SK-N-SH (cell line): ENCODE measurements at regions not wholly inside any gene's neighbourhood (a gene's known extent, or its start where the extent isn't known, plus 50 kb on each side); places are given as distances from the start of the nearest gene placed in this dataset.

Experiments used
- CTCF ChIA-PET: fragments of 300-600, 350-600 bp; formaldehyde crosslinking; extraction: SDS; loops from one replicate; lab custom pipeline; 2021; lab: Yijun Ruan, JAX
- POLR2A ChIA-PET: fragments of 350-600 bp; sonication (Branson Sonifier 250); formaldehyde crosslinking; extraction: SDS; loops from one replicate; lab custom pipeline; 2020; ENCODE audit warnings: antibody characterized with exemption, inconsistent platforms; lab: Yijun Ruan, JAX
- DNase-seq: peaks from one replicate; pipeline ENCODE4 v3.0.0; 2012
- H2AFZ ChIP-seq: fragments of 200-600 bp; sonication (generic); 2 replicates; pipeline ENCODE4 v1.8.1; 2016; ENCODE audit warnings: antibody characterized with exemption, mild to moderate bottlenecking, low read depth
- H3F3A ChIP-seq: fragments of 200-600 bp; sonication (generic); replicated peaks from 2 replicates; pipeline ENCODE3; 2016; ENCODE audit warnings: antibody characterized with exemption, mild to moderate bottlenecking; ENCODE audit not compliant: insufficient read depth
- H3K27ac ChIP-seq, 2 experiments: fragments of 200-500 bp in 1 of 2; fragments of 200-600 bp in 1 of 2; sonication (Bioruptor generic) in 1 of 2; sonication (generic), shearing (Covaris generic) in 1 of 2; 2 replicates each; pipeline versions ENCODE4 v1.5.1 to v1.6.1; 2014 to 2016; ENCODE audit warnings: low read depth in 2 of 2, inconsistent platforms in 1 of 2, low read length in 1 of 2, mild to moderate bottlenecking in 1 of 2, mixed read lengths in 1 of 2
- H3K27me3 ChIP-seq: fragments of 200-600 bp; sonication (generic), shearing (Covaris generic); 2 replicates; pipeline ENCODE4 v1.6.1; 2016; ENCODE audit warnings: mixed run types; ENCODE audit not compliant: insufficient read depth
- H3K36me3 ChIP-seq, 2 experiments: fragments of 200-500 bp in 1 of 2; fragments of 200-600 bp in 1 of 2; sonication (Bioruptor generic) in 1 of 2; sonication (generic) in 1 of 2; replicated peaks in 1 of 2; 2 replicates each; pipeline versions ENCODE3 to v1.5.1; 2014 to 2016; ENCODE audit warnings: low read length in 1 of 2, mild to moderate bottlenecking in 1 of 2; ENCODE audit not compliant: insufficient read depth in 2 of 2, control insufficient read depth in 1 of 2
- H3K4me1 ChIP-seq, 2 experiments: fragments of 200-500 bp in 1 of 2; fragments of 200-600 bp in 1 of 2; sonication (Bioruptor generic) in 1 of 2; sonication (generic), shearing (Covaris generic) in 1 of 2; 2 replicates each; pipeline versions ENCODE4 v1.5.1 to v1.6.1; 2014 to 2016; ENCODE audit warnings: low read depth in 1 of 2, low read length in 1 of 2, mixed run types in 1 of 2; ENCODE audit not compliant: insufficient read depth in 2 of 2, control insufficient read depth in 1 of 2
- H3K4me2 ChIP-seq: fragments of 200-600 bp; sonication (generic), shearing (Covaris generic); 2 replicates; pipeline ENCODE4 v1.6.1; 2017; ENCODE audit warnings: mixed run types
- H3K4me3 ChIP-seq, 2 experiments: fragments of 200-500 bp in 1 of 2; fragments of 200-600 bp in 1 of 2; sonication (Bioruptor generic) in 1 of 2; sonication (generic), shearing (Covaris generic) in 1 of 2; 2 replicates each; pipeline versions ENCODE4 v1.5.1 to v1.8.1; 2014 to 2016; ENCODE audit warnings: low read depth in 2 of 2, inconsistent platforms in 1 of 2, low read length in 1 of 2, mild to moderate bottlenecking in 1 of 2, mixed read lengths in 1 of 2, moderate library complexity in 1 of 2
- H3K79me2 ChIP-seq: fragments of 200-600 bp; sonication (generic); 2 replicates; pipeline ENCODE4 v1.8.1; 2017; ENCODE audit warnings: mild to moderate bottlenecking; ENCODE audit not compliant: insufficient read depth
- H3K9ac ChIP-seq: fragments of 200-600 bp; sonication (generic); 2 replicates; pipeline ENCODE4 v1.6.1; 2017; ENCODE audit warnings: mixed run types
- H3K9me2 ChIP-seq: fragments of 200-600 bp; sonication (generic); 2 replicates; pipeline ENCODE4 v1.6.1; 2017; ENCODE audit warnings: mixed run types
- H3K9me3 ChIP-seq: fragments of 200-600 bp; sonication (generic); 2 replicates; pipeline ENCODE4 v1.6.1; 2017; ENCODE audit warnings: mixed run types, mild to moderate bottlenecking, moderate library complexity
- H4K20me1 ChIP-seq: fragments of 200-600 bp; sonication (generic); 2 replicates; pipeline ENCODE4 v1.6.1; 2017; ENCODE audit warnings: mild to moderate bottlenecking, mixed run types; ENCODE audit not compliant: insufficient read depth
- EP300 ChIP-seq, 2 experiments: IDR thresholded peaks; 2 replicates each; pipeline versions ENCODE4 v1.4.0 to v1.6.1; 2012; ENCODE audit warnings: borderline replicate concordance in 1 of 2, low read depth in 1 of 2, low read length in 1 of 2
- EZH2phosphoT487 ChIP-seq: fragments of 200-600 bp; sonication (generic); IDR thresholded peaks from 2 replicates; pipeline ENCODE4 v1.6.1; 2017; ENCODE audit warnings: low read depth, mixed run types, mild to moderate bottlenecking, antibody characterized with exemption, moderate library complexity, borderline replicate concordance
- FOSL2 ChIP-seq: IDR thresholded peaks from 2 replicates; pipeline ENCODE4 v1.4.0; 2012; ENCODE audit warnings: low read depth, mild to moderate bottlenecking, moderate library complexity, borderline replicate concordance
- FOXM1 ChIP-seq: IDR thresholded peaks from 2 replicates; pipeline ENCODE4 v1.4.0; 2012; ENCODE audit warnings: low read depth, mild to moderate bottlenecking
- GABPA ChIP-seq: IDR thresholded peaks from 2 replicates; pipeline ENCODE4 v1.4.0; 2012; ENCODE audit warnings: low read depth, mild to moderate bottlenecking
- GATA2 ChIP-seq: sonication (generic); formaldehyde crosslinking; IDR thresholded peaks from 2 replicates; pipeline ENCODE4 v1.5.0; 2020; ENCODE audit warnings: mild to moderate bottlenecking, missing genetic modification reagents
- JUND ChIP-seq: IDR thresholded peaks from 2 replicates; pipeline ENCODE4 v1.4.0; 2012
- MXI1 ChIP-seq: IDR thresholded peaks from 2 replicates; pipeline ENCODE4 v1.6.1; 2012; ENCODE audit warnings: mild to moderate bottlenecking, low read depth, low read length, improper control_type of control experiment
- NFIC ChIP-seq: IDR thresholded peaks from 2 replicates; pipeline ENCODE4 v1.4.0; 2012; ENCODE audit warnings: borderline replicate concordance
- RAD21 ChIP-seq: IDR thresholded peaks from 2 replicates; pipeline ENCODE4 v1.6.1; 2012; ENCODE audit warnings: mild to moderate bottlenecking, low read length
- RCOR1 ChIP-seq: fragments of 150-350 bp; IDR thresholded peaks from 2 replicates; pipeline ENCODE4 v1.6.1; 2017; ENCODE audit warnings: antibody characterized with exemption, low read length
- RXRA ChIP-seq: IDR thresholded peaks from 2 replicates; pipeline ENCODE4 v1.4.0; 2012; ENCODE audit warnings: low read depth, mild to moderate bottlenecking, borderline replicate concordance
- SIN3A ChIP-seq: IDR thresholded peaks from 2 replicates; pipeline ENCODE4 v1.6.1; 2012; ENCODE audit warnings: low read depth, mild to moderate bottlenecking, low read length, moderate library complexity, borderline replicate concordance
- TEAD4 ChIP-seq: IDR thresholded peaks from 2 replicates; pipeline ENCODE4 v1.4.0; 2012; ENCODE audit warnings: mild to moderate bottlenecking, borderline replicate concordance; ENCODE audit not compliant: insufficient read depth
- WGBS: methylation state at CpG from one replicate; pipeline ENCODE4 v1.1.6; 2017; ENCODE audit warnings: low lambda C conversion rate; 5-methylcytosine and 5-hydroxymethylcytosine counted together
- TF ChIP-seq, protein P1 (sequence below): fragments of 200-600 bp; sonication (generic); IDR thresholded peaks from 2 replicates; pipeline ENCODE4 v1.6.1; 2017; ENCODE audit warnings: antibody characterized with exemption, mild to moderate bottlenecking, moderate library complexity
- TF ChIP-seq, protein P2 (sequence below): IDR thresholded peaks from 2 replicates; pipeline ENCODE4 v1.6.1; 2012; ENCODE audit warnings: mild to moderate bottlenecking, low read depth, low read length, moderate library complexity
- TF ChIP-seq, protein P3 (sequence below): fragments of 150-350 bp; IDR thresholded peaks from 2 replicates; pipeline ENCODE4 v1.6.1; 2017; ENCODE audit warnings: antibody characterized with exemption, low read length, low read depth, borderline replicate concordance
- TF ChIP-seq, protein P4 (sequence below): IDR thresholded peaks from 2 replicates; pipeline ENCODE4 v1.4.0; 2012; ENCODE audit warnings: low read depth
- TF ChIP-seq, protein P5 (sequence below): IDR thresholded peaks from 2 replicates; pipeline ENCODE4 v1.4.0; 2012; ENCODE audit warnings: low read depth, borderline replicate concordance
- TF ChIP-seq, protein P6 (sequence below): fragments of 150-350 bp; IDR thresholded peaks from 2 replicates; pipeline ENCODE4 v1.6.1; 2016; ENCODE audit warnings: mild to moderate bottlenecking, low read depth, low read length

DNA sequence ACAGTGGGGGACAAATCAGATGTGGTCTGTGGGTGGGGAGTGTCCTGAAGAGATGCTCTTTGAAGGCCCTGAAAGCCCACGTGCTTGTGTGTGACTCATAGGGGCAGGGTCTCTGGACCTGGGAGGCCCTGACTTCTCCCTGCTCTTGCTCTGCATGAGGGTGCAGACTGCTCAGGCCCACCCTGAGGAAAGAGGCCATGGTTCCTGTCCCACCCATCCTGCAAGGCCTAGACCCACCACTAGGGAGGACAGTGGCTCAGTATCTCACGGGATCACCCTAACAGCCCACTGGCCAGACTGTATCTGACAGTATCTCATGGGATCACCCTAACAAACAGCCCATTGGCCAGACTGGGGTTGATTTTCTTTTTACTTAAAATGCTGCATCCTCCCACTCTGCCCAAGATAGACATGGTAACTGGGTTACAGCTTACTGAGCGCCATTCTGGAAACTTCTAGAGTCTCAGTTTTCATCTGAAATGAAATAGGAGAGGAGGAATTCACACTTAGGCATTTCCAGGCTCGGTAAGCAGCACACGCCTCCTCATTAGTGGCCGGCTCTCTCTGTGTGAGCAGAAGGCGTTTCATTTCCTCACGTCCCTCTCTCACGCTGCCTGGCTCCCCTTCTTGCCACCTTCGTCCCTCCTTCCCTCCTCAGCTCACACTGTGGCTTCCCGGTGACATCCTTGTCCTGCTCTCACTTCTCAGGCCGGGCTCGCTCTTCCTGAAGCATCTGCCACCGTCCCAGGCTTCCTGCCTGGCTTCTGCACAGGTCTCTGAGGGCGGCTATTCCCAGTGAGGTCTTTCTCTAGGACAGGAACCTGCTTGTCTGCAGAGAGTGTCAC lies 242.6 kb downstream of the GLRX3 start:
- CTCF ChIA-PET, result no interaction called here
- Histone ChIP-seq H3K36me3 (no peaks in the 10 kb centered on the region), H3F3A (no peaks in the 10 kb centered on the region), H4K20me1 (no peaks in the 10 kb centered on the region), H3K4me2 (no peak overlapping the region), H3K27me3 (no peaks in the 10 kb centered on the region), H3K9me2 (no peaks in the 10 kb centered on the region), H3K27ac (no peak overlapping the region), H3K9me3 (no peaks in the 10 kb centered on the region), H2AFZ (no peak overlapping the region), H3K4me3 (no peak overlapping the region), H3K9ac (no peak overlapping the region), H3K79me2 (no peaks in the 10 kb centered on the region), H3K4me1 (no peaks in the 10 kb centered on the region)
- 27% methylated on average over 15 of the region's 15 CpGs for WGBS
- POLR2A ChIA-PET, result no interaction called here
- DNase-seq, result peak; percentile 46
- no peak for TF ChIP-seq MXI1
- TF ChIP-seq GATA2, result no peak
- no peak for TF ChIP-seq RAD21
- TF ChIP-seq, protein P1, sequence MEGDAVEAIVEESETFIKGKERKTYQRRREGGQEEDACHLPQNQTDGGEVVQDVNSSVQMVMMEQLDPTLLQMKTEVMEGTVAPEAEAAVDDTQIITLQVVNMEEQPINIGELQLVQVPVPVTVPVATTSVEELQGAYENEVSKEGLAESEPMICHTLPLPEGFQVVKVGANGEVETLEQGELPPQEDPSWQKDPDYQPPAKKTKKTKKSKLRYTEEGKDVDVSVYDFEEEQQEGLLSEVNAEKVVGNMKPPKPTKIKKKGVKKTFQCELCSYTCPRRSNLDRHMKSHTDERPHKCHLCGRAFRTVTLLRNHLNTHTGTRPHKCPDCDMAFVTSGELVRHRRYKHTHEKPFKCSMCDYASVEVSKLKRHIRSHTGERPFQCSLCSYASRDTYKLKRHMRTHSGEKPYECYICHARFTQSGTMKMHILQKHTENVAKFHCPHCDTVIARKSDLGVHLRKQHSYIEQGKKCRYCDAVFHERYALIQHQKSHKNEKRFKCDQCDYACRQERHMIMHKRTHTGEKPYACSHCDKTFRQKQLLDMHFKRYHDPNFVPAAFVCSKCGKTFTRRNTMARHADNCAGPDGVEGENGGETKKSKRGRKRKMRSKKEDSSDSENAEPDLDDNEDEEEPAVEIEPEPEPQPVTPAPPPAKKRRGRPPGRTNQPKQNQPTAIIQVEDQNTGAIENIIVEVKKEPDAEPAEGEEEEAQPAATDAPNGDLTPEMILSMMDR, result no peak
- TF ChIP-seq RXRA, result no peak
- TF ChIP-seq RCOR1, result no peak
- no peak for TF ChIP-seq EZH2phosphoT487
- TF ChIP-seq JUND, result no peak
- TF ChIP-seq GABPA, result no peak
- TF ChIP-seq, protein P2, sequence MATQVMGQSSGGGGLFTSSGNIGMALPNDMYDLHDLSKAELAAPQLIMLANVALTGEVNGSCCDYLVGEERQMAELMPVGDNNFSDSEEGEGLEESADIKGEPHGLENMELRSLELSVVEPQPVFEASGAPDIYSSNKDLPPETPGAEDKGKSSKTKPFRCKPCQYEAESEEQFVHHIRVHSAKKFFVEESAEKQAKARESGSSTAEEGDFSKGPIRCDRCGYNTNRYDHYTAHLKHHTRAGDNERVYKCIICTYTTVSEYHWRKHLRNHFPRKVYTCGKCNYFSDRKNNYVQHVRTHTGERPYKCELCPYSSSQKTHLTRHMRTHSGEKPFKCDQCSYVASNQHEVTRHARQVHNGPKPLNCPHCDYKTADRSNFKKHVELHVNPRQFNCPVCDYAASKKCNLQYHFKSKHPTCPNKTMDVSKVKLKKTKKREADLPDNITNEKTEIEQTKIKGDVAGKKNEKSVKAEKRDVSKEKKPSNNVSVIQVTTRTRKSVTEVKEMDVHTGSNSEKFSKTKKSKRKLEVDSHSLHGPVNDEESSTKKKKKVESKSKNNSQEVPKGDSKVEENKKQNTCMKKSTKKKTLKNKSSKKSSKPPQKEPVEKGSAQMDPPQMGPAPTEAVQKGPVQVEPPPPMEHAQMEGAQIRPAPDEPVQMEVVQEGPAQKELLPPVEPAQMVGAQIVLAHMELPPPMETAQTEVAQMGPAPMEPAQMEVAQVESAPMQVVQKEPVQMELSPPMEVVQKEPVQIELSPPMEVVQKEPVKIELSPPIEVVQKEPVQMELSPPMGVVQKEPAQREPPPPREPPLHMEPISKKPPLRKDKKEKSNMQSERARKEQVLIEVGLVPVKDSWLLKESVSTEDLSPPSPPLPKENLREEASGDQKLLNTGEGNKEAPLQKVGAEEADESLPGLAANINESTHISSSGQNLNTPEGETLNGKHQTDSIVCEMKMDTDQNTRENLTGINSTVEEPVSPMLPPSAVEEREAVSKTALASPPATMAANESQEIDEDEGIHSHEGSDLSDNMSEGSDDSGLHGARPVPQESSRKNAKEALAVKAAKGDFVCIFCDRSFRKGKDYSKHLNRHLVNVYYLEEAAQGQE, result no peak
- TF ChIP-seq, protein P3, sequence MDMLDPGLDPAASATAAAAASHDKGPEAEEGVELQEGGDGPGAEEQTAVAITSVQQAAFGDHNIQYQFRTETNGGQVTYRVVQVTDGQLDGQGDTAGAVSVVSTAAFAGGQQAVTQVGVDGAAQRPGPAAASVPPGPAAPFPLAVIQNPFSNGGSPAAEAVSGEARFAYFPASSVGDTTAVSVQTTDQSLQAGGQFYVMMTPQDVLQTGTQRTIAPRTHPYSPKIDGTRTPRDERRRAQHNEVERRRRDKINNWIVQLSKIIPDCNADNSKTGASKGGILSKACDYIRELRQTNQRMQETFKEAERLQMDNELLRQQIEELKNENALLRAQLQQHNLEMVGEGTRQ, result no peak
- TF ChIP-seq FOXM1, result no peak
- TF ChIP-seq TEAD4, result no peak
- TF ChIP-seq NFIC, result no peak
- TF ChIP-seq, protein P4, sequence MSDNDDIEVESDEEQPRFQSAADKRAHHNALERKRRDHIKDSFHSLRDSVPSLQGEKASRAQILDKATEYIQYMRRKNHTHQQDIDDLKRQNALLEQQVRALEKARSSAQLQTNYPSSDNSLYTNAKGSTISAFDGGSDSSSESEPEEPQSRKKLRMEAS, result no peak
- TF ChIP-seq, protein P5, sequence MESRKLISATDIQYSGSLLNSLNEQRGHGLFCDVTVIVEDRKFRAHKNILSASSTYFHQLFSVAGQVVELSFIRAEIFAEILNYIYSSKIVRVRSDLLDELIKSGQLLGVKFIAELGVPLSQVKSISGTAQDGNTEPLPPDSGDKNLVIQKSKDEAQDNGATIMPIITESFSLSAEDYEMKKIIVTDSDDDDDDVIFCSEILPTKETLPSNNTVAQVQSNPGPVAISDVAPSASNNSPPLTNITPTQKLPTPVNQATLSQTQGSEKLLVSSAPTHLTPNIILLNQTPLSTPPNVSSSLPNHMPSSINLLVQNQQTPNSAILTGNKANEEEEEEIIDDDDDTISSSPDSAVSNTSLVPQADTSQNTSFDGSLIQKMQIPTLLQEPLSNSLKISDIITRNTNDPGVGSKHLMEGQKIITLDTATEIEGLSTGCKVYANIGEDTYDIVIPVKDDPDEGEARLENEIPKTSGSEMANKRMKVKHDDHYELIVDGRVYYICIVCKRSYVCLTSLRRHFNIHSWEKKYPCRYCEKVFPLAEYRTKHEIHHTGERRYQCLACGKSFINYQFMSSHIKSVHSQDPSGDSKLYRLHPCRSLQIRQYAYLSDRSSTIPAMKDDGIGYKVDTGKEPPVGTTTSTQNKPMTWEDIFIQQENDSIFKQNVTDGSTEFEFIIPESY, result no peak
- no peak for TF ChIP-seq EP300 (IDR thresholded peaks at IDR 0.05; ENCODE audit: borderline replicate concordance in 1 of 2, low read depth in 1 of 2, low read length in 1 of 2)
- TF ChIP-seq, protein P6, sequence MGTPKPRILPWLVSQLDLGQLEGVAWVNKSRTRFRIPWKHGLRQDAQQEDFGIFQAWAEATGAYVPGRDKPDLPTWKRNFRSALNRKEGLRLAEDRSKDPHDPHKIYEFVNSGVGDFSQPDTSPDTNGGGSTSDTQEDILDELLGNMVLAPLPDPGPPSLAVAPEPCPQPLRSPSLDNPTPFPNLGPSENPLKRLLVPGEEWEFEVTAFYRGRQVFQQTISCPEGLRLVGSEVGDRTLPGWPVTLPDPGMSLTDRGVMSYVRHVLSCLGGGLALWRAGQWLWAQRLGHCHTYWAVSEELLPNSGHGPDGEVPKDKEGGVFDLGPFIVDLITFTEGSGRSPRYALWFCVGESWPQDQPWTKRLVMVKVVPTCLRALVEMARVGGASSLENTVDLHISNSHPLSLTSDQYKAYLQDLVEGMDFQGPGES, result no peak
- TF ChIP-seq SIN3A, result no peak
- TF ChIP-seq FOSL2, result no peak
- TF ChIP-seq, all 33 proteins: peak for 0
